ENCODE measurements at regions not wholly inside any gene's neighbourhood (a gene's known extent, or its start where the extent isn't known, plus 50 kb on each side); places are given as distances from the start of the nearest gene placed in this dataset.

- no peak for TF ChIP-seq POLR2AphosphoS5 (IDR thresholded peaks at IDR 0.05; ENCODE audit: insufficient read depth, low read depth, low read length)
- TF ChIP-seq FOS (IDR thresholded peaks at IDR 0.05; ENCODE audit: borderline replicate concordance, insufficient read depth, low read length), result no peak
- TF ChIP-seq MAX (IDR thresholded peaks at IDR 0.05; ENCODE audit: insufficient read depth, insufficient read length), result no peak
- TF ChIP-seq CTCF (IDR thresholded peaks at IDR 0.05; ENCODE audit: extremely low read depth in 1 of 2, insufficient read depth in 1 of 2, low read depth in 1 of 2, low read length in 2 of 2), result no peak
- TF ChIP-seq EZH2 (IDR thresholded peaks at IDR 0.05; ENCODE audit: borderline replicate concordance, low read depth, low read length, severe bottlenecking), result no peak
- TF ChIP-seq MYC (IDR thresholded peaks at IDR 0.05; ENCODE audit: low read depth, low read length), result no peak
- no peak for TF ChIP-seq JUN (IDR thresholded peaks at IDR 0.05; ENCODE audit: borderline replicate concordance, insufficient read depth, insufficient read length, low read depth)
- dilution Hi-C loops (cut with MboI; ENCODE audit: extremely low pct_ligation_motif_present, low sequenced_read_pairs), result no loop called here
- CTCF ChIA-PET, result interaction anchor here (0.8 kb wide), 1 partner anchor 10 kb away, joined by 3 read pairs; no protein-coding TSS in a partner anchor
Measured at GRCh38 chr4:19999276-19999675, 252.4 kb upstream of the SLIT2 start.

More at GRCh38 chr4:19999276-19999675, 252.4 kb upstream of the SLIT2 start:
- Histone ChIP-seq H3K9ac (replicated peaks; ENCODE audit: extremely low read depth, insufficient read depth, low read length) (no peak overlapping the region), H3K4me3 (replicated peaks in 1 of 3; ENCODE audit: insufficient read depth in 1 of 3, low read depth in 1 of 3, low read length in 3 of 3) (no peak overlapping the region), H3K9me1 (replicated peaks; ENCODE audit: control insufficient read depth, extremely low read depth, insufficient read depth, low read length) (no peaks in the 10 kb centered on the region), H3K9me3 (replicated peaks; ENCODE audit: control insufficient read depth, insufficient read depth, low read length) (no peaks in the 10 kb centered on the region), H2AFZ (ENCODE audit: low read depth, low read length) (no peak overlapping the region), H3K27me3 (ENCODE audit: control insufficient read depth in 2 of 2, insufficient read depth in 2 of 2, low read length in 2 of 2) (no peaks in the 10 kb centered on the region), H3K4me1 (ENCODE audit: control insufficient read depth, extremely low read depth, insufficient read depth, low read length) (no peaks in the 10 kb centered on the region), H3K36me3 (ENCODE audit: control insufficient read depth in 2 of 2, extremely low read depth in 1 of 2, insufficient read depth in 2 of 2, low read length in 2 of 2) (no peaks in the 10 kb centered on the region), H3K4me2 (ENCODE audit: insufficient read depth, low read length) (no peak overlapping the region), H3K79me2 (ENCODE audit: control insufficient read depth, insufficient read depth, low read length) (no peaks in the 10 kb centered on the region), H4K20me1 (replicated peaks; ENCODE audit: control insufficient read depth, extremely low read depth, insufficient read depth, low read length) (no peaks in the 10 kb centered on the region), H3K27ac (ENCODE audit: insufficient read depth, low read depth, low read length) (no peak overlapping the region)
- BruUV-seq (replicated peaks), result no TSS peak
- DNase-seq (ENCODE audit: low read depth, low spot score) (no peak), FAIRE-seq (no peak)
- POLR2A ChIA-PET, result no interaction called here
- intact Hi-C loops (cut with micrococcal nuclease), result no loop called here

All from endothelial cell of umbilical vein (primary cell).